HepG2 (cell line): ENCODE measurements at regions not wholly inside any gene's neighbourhood (a gene's known extent, or its start where the extent isn't known, plus 50 kb on each side); places are given as distances from the start of the nearest gene placed in this dataset.

Source experiments
- HOXA5 ChIP-seq: sonication (generic); formaldehyde crosslinking; IDR thresholded peaks from 2 replicates; pipeline ENCODE4 v1.4.0; 2020; ENCODE audit warnings: missing genetic modification reagents
- ZFP36L2 ChIP-seq: sonication (generic); formaldehyde crosslinking; IDR thresholded peaks from 2 replicates; pipeline ENCODE4 v1.4.0; 2020; ENCODE audit warnings: missing genetic modification reagents
- TF ChIP-seq, protein P1 (sequence below): sonication (generic); formaldehyde crosslinking; IDR thresholded peaks from 2 replicates; pipeline ENCODE4 v1.5.0; 2020; ENCODE audit warnings: mild to moderate bottlenecking, missing genetic modification reagents, moderate library complexity

GRCh38 chr1:82227306-82228095, 426.8 kb downstream of the ADGRL2 start:
- TF ChIP-seq HOXA5 (CRISPR knock-in tag), result no peak
- TF ChIP-seq ZFP36L2 (CRISPR knock-in tag), result no peak
- TF ChIP-seq, protein P1, sequence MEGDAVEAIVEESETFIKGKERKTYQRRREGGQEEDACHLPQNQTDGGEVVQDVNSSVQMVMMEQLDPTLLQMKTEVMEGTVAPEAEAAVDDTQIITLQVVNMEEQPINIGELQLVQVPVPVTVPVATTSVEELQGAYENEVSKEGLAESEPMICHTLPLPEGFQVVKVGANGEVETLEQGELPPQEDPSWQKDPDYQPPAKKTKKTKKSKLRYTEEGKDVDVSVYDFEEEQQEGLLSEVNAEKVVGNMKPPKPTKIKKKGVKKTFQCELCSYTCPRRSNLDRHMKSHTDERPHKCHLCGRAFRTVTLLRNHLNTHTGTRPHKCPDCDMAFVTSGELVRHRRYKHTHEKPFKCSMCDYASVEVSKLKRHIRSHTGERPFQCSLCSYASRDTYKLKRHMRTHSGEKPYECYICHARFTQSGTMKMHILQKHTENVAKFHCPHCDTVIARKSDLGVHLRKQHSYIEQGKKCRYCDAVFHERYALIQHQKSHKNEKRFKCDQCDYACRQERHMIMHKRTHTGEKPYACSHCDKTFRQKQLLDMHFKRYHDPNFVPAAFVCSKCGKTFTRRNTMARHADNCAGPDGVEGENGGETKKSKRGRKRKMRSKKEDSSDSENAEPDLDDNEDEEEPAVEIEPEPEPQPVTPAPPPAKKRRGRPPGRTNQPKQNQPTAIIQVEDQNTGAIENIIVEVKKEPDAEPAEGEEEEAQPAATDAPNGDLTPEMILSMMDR (CRISPR knock-in tag), result no peak
